H1 (cell line): ENCODE measurements at regions not wholly inside any gene's neighbourhood (a gene's known extent, or its start where the extent isn't known, plus 50 kb on each side); places are given as distances from the start of the nearest gene placed in this dataset.

Experiments used
- CTCF ChIA-PET: fragments of 300-600 bp; sonication (Branson Sonifier 250); formaldehyde crosslinking; loops from one replicate; lab custom pipeline; 2021; ENCODE audit not compliant: partially characterized antibody; lab: Charles Lee
- POLR2A ChIA-PET: fragments of 300-600 bp; sonication (Branson Sonifier 250); formaldehyde crosslinking; loops from one replicate; lab custom pipeline; 2021; ENCODE audit warnings: inconsistent platforms; ENCODE audit not compliant: partially characterized antibody; lab: Charles Lee
- DNase-seq, 2 experiments: peaks; one replicate each; pipeline versions ENCODE4 v3.0.0 to v3.0.0-alpha.2; 2010 to 2022; ENCODE audit warnings: low spot score in 2 of 2, low read depth in 1 of 2, mixed read lengths in 1 of 2
- FAIRE-seq: peaks from 2 replicates; lab custom pipeline; 2011; peaks lifted over from hg19 to GRCh38; lab: Jason Lieb, UNC
- H2AFZ ChIP-seq: 2 replicates; pipeline ENCODE4 v1.8.1; 2012; ENCODE audit warnings: low read length, inconsistent platforms
- H2AK5ac ChIP-seq: 2 replicates; pipeline ENCODE4 v1.6.1; 2013; ENCODE audit warnings: low read depth, low read length
- H2BK120ac ChIP-seq: replicated peaks from 2 replicates; pipeline ENCODE3; 2013; ENCODE audit warnings: low read depth, low read length, inconsistent platforms
- H2BK12ac ChIP-seq: 2 replicates; pipeline ENCODE4 v1.6.1; 2013; ENCODE audit warnings: low read depth, low read length
- H2BK15ac ChIP-seq: 2 replicates; pipeline ENCODE4 v1.6.1; 2013; ENCODE audit warnings: low read length
- H2BK20ac ChIP-seq: 2 replicates; pipeline ENCODE4 v1.6.1; 2013; ENCODE audit warnings: low read length
- H2BK5ac ChIP-seq: 2 replicates; pipeline ENCODE4 v1.6.1; 2013; ENCODE audit warnings: low read depth, low read length
- H3K14ac ChIP-seq: 2 replicates; pipeline ENCODE4 v1.6.1; 2013; ENCODE audit warnings: inconsistent platforms; ENCODE audit not compliant: insufficient read length
- H3K18ac ChIP-seq: 2 replicates; pipeline ENCODE4 v1.6.1; 2013; ENCODE audit warnings: low read length; ENCODE audit errors: extremely low read depth
- H3K23ac ChIP-seq: 2 replicates; pipeline ENCODE4 v1.6.1; 2013; ENCODE audit warnings: inconsistent platforms; ENCODE audit not compliant: insufficient read length
- H3K23me2 ChIP-seq: 2 replicates; pipeline ENCODE4 v1.6.1; 2013; ENCODE audit warnings: low read depth, low read length
- H3K27ac ChIP-seq: 2 replicates; pipeline ENCODE4 v1.6.1; 2011; ENCODE audit warnings: low read depth, low read length, inconsistent platforms
- H3K27me3 ChIP-seq, 4 experiments: replicated peaks in 1 of 4; 1 replicate in 1 of 4; 2 replicates in 3 of 4; pipeline versions ENCODE4 v1.6.1 to v1.8.1; 2011 to 2013; ENCODE audit warnings: low read length in 3 of 4, mild to moderate bottlenecking in 3 of 4, inconsistent platforms in 2 of 4, mixed read lengths in 2 of 4, moderate library complexity in 1 of 4; ENCODE audit not compliant: control insufficient read depth in 3 of 4, insufficient read depth in 3 of 4; ENCODE audit errors: extremely low read depth in 1 of 4
- H3K36me3 ChIP-seq, 4 experiments: 2 replicates each; pipeline versions ENCODE4 v1.6.1 to v1.8.1; 2011 to 2013; ENCODE audit warnings: mild to moderate bottlenecking in 4 of 4, low read length in 3 of 4, moderate library complexity in 2 of 4, control low read depth in 1 of 4, inconsistent platforms in 1 of 4; ENCODE audit not compliant: insufficient read depth in 4 of 4, control insufficient read depth in 2 of 4
- H3K4ac ChIP-seq: replicated peaks from 2 replicates; pipeline ENCODE3; 2013; ENCODE audit warnings: low read length, low read depth, mixed read lengths, inconsistent platforms; ENCODE audit not compliant: insufficient read length
- H3K4me1 ChIP-seq, 4 experiments: replicated peaks in 1 of 4; 1 replicate in 1 of 4; 2 replicates in 3 of 4; pipeline versions ENCODE4 v1.6.1 to v1.8.1; 2011 to 2013; ENCODE audit warnings: low read length in 3 of 4, inconsistent platforms in 2 of 4, mixed read lengths in 1 of 4; ENCODE audit not compliant: insufficient read depth in 4 of 4, control insufficient read depth in 3 of 4
- H3K4me2 ChIP-seq, 2 experiments: 2 replicates each; pipeline versions ENCODE4 v1.6.1 to v1.8.1; 2011 to 2013; ENCODE audit warnings: low read depth in 2 of 2, low read length in 2 of 2, control low read depth in 1 of 2, inconsistent platforms in 1 of 2, mild to moderate bottlenecking in 1 of 2; ENCODE audit not compliant: insufficient read depth in 1 of 2
- H3K4me3 ChIP-seq, 4 experiments: fragments of 200-600, 300-600 bp in 1 of 4; sonication (generic), shearing (Covaris generic), sonication (Bioruptor Twin) in 1 of 4; 2 replicates each; pipeline versions ENCODE4 v1.5.1 to v1.8.1; 2011 to 2016; ENCODE audit warnings: low read length in 4 of 4, low read depth in 3 of 4, control low read depth in 2 of 4, inconsistent platforms in 2 of 4, mild to moderate bottlenecking in 2 of 4, mixed read lengths in 1 of 4, moderate library complexity in 1 of 4; ENCODE audit not compliant: insufficient read depth in 2 of 4; ENCODE audit errors: extremely low read depth in 1 of 4
- H3K56ac ChIP-seq: replicated peaks from 2 replicates; pipeline ENCODE3; 2013; ENCODE audit warnings: low read depth, mild to moderate bottlenecking, mixed read lengths, low read length, inconsistent platforms; ENCODE audit not compliant: insufficient read length
- H3K79me1 ChIP-seq: 2 replicates; pipeline ENCODE4 v1.6.1; 2013; ENCODE audit warnings: low read depth, low read length, control low read depth
- H3K79me2 ChIP-seq, 2 experiments: 2 replicates each; pipeline versions ENCODE4 v1.6.1 to v1.8.1; 2012 to 2013; ENCODE audit warnings: low read length in 2 of 2, mild to moderate bottlenecking in 2 of 2, inconsistent platforms in 1 of 2; ENCODE audit not compliant: insufficient read depth in 2 of 2, control insufficient read depth in 1 of 2
- H3K9ac ChIP-seq, 4 experiments: replicated peaks in 1 of 4; 1 replicate in 1 of 4; 2 replicates in 3 of 4; pipeline versions ENCODE4 v1.6.1 to v1.8.1; 2011 to 2013; ENCODE audit warnings: low read depth in 3 of 4, low read length in 3 of 4, control low read depth in 2 of 4, mild to moderate bottlenecking in 2 of 4, moderate library complexity in 2 of 4, inconsistent platforms in 1 of 4; ENCODE audit errors: extremely low read depth in 1 of 4
- H3K9me3 ChIP-seq, 2 experiments: 2 replicates each; pipeline versions ENCODE4 v1.6.1 to v1.8.1; 2012 to 2013; ENCODE audit warnings: mild to moderate bottlenecking in 2 of 2, moderate library complexity in 2 of 2, control low read depth in 1 of 2, inconsistent platforms in 1 of 2, low read depth in 1 of 2, low read length in 1 of 2, mixed read lengths in 1 of 2; ENCODE audit not compliant: insufficient read depth in 2 of 2
- H4K20me1 ChIP-seq, 2 experiments: replicated peaks in 1 of 2; 2 replicates each; pipeline versions ENCODE3 to v1.8.1; 2011 to 2013; ENCODE audit warnings: inconsistent platforms in 2 of 2, low read length in 2 of 2, mild to moderate bottlenecking in 1 of 2; ENCODE audit not compliant: insufficient read depth in 2 of 2, control insufficient read depth in 1 of 2
- H4K5ac ChIP-seq: 2 replicates; pipeline ENCODE4 v1.6.1; 2013; ENCODE audit warnings: low read length, low read depth, mixed read lengths, inconsistent platforms; ENCODE audit not compliant: insufficient read length
- H4K8ac ChIP-seq: 2 replicates; pipeline ENCODE4 v1.8.0; 2013; ENCODE audit warnings: mild to moderate bottlenecking, moderate library complexity, low read length, inconsistent platforms; ENCODE audit not compliant: insufficient read depth; ENCODE audit errors: extremely low read depth
- H4K91ac ChIP-seq: replicated peaks from 2 replicates; pipeline ENCODE3; 2013; ENCODE audit warnings: low read length, mixed read lengths, inconsistent platforms; ENCODE audit not compliant: insufficient read length
- CTBP2 ChIP-seq: IDR thresholded peaks from 2 replicates; pipeline ENCODE4 v1.7.0; 2011; ENCODE audit warnings: borderline replicate concordance, mild to moderate bottlenecking, moderate library complexity, mixed read lengths, low read length; ENCODE audit not compliant: insufficient read depth, insufficient read length
- KDM5A ChIP-seq: fragments of 200-600 bp; IDR thresholded peaks from 2 replicates; pipeline ENCODE4 v1.7.1; 2012; ENCODE audit warnings: mild to moderate bottlenecking, low read length, inconsistent platforms, mixed read lengths
- POLR2AphosphoS5 ChIP-seq: IDR thresholded peaks from 2 replicates; pipeline ENCODE4 v1.6.1; 2011; ENCODE audit warnings: low read depth, low read length
- RBBP5 ChIP-seq: IDR thresholded peaks from 2 replicates; pipeline ENCODE4 v1.7.1; 2012; ENCODE audit warnings: low read depth, mild to moderate bottlenecking, inconsistent platforms, low read length, moderate library complexity, borderline replicate concordance
- RNF2 ChIP-seq: fragments of 200-900, 300-1000 bp; sonication (generic); IDR thresholded peaks from 2 replicates; pipeline ENCODE4 v1.7.1; 2016; ENCODE audit warnings: borderline replicate concordance, low read depth, mild to moderate bottlenecking, antibody characterized with exemption, low read length; ENCODE audit not compliant: poor library complexity, severe bottlenecking; ENCODE audit errors: missing control alignments
- SIRT6 ChIP-seq: IDR thresholded peaks from one replicate; pipeline ENCODE4 v1.7.1; 2012; ENCODE audit warnings: low read length, inconsistent platforms
- SRF ChIP-seq: IDR thresholded peaks from 2 replicates; pipeline ENCODE4 v1.6.1; 2011; ENCODE audit warnings: mild to moderate bottlenecking, low read depth, low read length, moderate library complexity
- WGBS, 2 experiments: shearing (Covaris generic) in 1 of 2; methylation state at CpG; one replicate each; pipeline versions ENCODE4 v1.1.6 to v1.1.7; 2013 to 2015; ENCODE audit warnings: low lambda C conversion rate in 2 of 2, mixed read lengths in 2 of 2, inconsistent platforms in 1 of 2, low coverage in 1 of 2, missing lambda C conversion rate in 1 of 2; ENCODE audit not compliant: insufficient replicate concordance in 2 of 2, insufficient coverage in 1 of 2, insufficient read length in 1 of 2; ENCODE audit errors: extremely low coverage in 1 of 2, missing lambda C conversion rate in 1 of 2; 5-methylcytosine and 5-hydroxymethylcytosine counted together
- TF ChIP-seq, protein P1 (sequence below): IDR thresholded peaks from 2 replicates; pipeline ENCODE4 v1.6.1; 2012; ENCODE audit warnings: inconsistent platforms

DNA sequence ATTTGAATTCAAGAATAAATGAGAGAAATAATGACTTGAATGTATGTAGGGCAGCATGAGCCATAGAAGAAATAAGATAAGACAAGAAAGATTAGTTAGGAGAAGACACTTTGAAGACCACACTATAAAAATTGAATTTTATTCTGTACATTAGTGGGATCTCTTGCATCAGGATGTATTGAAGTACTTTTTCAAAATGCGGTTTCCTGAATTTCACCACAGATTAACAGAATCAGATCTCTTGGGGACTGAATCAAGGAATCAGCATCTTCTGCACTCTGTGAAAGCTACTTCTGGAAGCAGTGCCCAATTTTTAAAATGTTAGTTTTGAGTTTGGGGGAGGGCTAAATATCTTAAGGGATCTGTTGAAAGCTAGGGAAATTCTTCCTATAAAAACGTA, 763.9 kb upstream of the GOLIM4 start:
- H2BK120ac ChIP-seq: no peak overlapping the region

More for the DNA sequence above, 763.9 kb upstream of the GOLIM4 start:
- no peak overlapping the region for H3K4me2 ChIP-seq
- no peaks in the 10 kb centered on the region for H3K23me2 ChIP-seq
- H4K91ac ChIP-seq: no peak overlapping the region
- FAIRE-seq: no peak
- no peaks in the 10 kb centered on the region for H3K4me1 ChIP-seq
- no peak for DNase-seq
- H3K4ac ChIP-seq: no peak overlapping the region
- H3K14ac ChIP-seq: no peak overlapping the region
- H4K8ac ChIP-seq: no peak overlapping the region
- ChIA-PET CTCF (interaction anchor here (0.8 to 1.2 kb wide), 2 partner anchors 12 to 238 kb away, joined by 4 to 5 read pairs; no protein-coding TSS in a partner anchor), POLR2A (no interaction called here)
- H2AK5ac ChIP-seq: no peak overlapping the region
- no peaks in the 10 kb centered on the region for H3K36me3 ChIP-seq
- no peaks in the 10 kb centered on the region for H3K79me2 ChIP-seq
- H3K18ac ChIP-seq: no peak overlapping the region
- H2BK12ac ChIP-seq: no peak overlapping the region
- H3K9me3 ChIP-seq: no peaks in the 10 kb centered on the region
- H2BK20ac ChIP-seq: no peak overlapping the region
- no peak overlapping the region for H2BK5ac ChIP-seq
- H2BK15ac ChIP-seq: no peak overlapping the region
- TF ChIP-seq SIRT6 (no peak), CTBP2 (no peak), RNF2 (no peak), RBBP5 (no peak), SRF (no peak), KDM5A (no peak), POLR2AphosphoS5 (no peak)
- TF ChIP-seq, protein P1, sequence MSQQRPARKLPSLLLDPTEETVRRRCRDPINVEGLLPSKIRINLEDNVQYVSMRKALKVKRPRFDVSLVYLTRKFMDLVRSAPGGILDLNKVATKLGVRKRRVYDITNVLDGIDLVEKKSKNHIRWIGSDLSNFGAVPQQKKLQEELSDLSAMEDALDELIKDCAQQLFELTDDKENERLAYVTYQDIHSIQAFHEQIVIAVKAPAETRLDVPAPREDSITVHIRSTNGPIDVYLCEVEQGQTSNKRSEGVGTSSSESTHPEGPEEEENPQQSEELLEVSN: no peak
- H3K56ac ChIP-seq: no peak overlapping the region
- no peak overlapping the region for H4K5ac ChIP-seq
- no peaks in the 10 kb centered on the region for H3K27me3 ChIP-seq
- H3K4me3 ChIP-seq: no peak overlapping the region
- H2AFZ ChIP-seq: no peak overlapping the region
- no peak overlapping the region for H3K27ac ChIP-seq
- H3K23ac ChIP-seq: no peak overlapping the region
- no peaks in the 10 kb centered on the region for H3K79me1 ChIP-seq
- H4K20me1 ChIP-seq: no peaks in the 10 kb centered on the region
- H3K9ac ChIP-seq: no peak overlapping the region
- 83% methylated on average over 2 of the region's 2 CpGs; no CpG with 5 or more reads in 1 of the 2 experiments for WGBS, 2 experiments
